ENCODE measurements at regions not wholly inside any gene's neighbourhood (a gene's known extent, or its start where the extent isn't known, plus 50 kb on each side); places are given as distances from the start of the nearest gene placed in this dataset.

DNA sequence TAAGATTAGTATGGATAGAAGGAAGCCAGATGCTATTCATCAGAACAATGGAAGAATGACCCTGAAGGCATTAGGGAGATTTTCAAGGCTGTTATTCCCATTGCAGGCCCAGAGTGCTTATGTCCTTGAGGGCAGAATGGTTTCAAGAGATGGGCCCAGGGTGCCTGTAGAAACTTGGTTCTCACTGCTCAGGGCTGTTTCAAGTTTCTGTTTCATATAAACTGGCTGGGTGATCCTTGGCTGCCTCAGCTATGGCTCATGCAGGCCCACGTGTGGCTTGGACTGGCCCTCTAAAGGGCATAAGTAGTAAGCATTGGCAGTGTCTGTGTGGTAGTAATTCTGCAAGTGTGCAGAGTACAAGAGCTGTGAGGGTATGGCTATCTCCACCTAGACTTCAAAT, 540.9 kb upstream of the MAN1A1 start:
- H2BK120ac ChIP-seq (replicated peaks; ENCODE audit: low read depth, low read length): no peak overlapping the region
- H3K4ac ChIP-seq (replicated peaks; ENCODE audit: insufficient read length, low read depth, low read length): no peak overlapping the region
- WGBS, 2 experiments (ENCODE audit: extremely low coverage in 1 of 2, insufficient coverage in 1 of 2, insufficient read length in 1 of 2, insufficient replicate concordance in 2 of 2, low coverage in 1 of 2, low lambda C conversion rate in 2 of 2, missing lambda C conversion rate in 1 of 2): 89% methylated on average over 1 of the region's 1 CpG; no CpG with 5 or more reads in 1 of the 2 experiments
- no peak for FAIRE-seq
- H3K79me1 ChIP-seq (ENCODE audit: low read depth, low read length): no peaks in the 10 kb centered on the region
- no peak overlapping the region for H2AK5ac ChIP-seq (ENCODE audit: low read depth, low read length)
- no peak overlapping the region for H2AFZ ChIP-seq (ENCODE audit: low read length)
- H2BK15ac ChIP-seq (ENCODE audit: low read length): no peak overlapping the region
- H3K79me2 ChIP-seq (ENCODE audit: control insufficient read depth in 1 of 2, insufficient read depth in 2 of 2, low read length in 2 of 2): no peaks in the 10 kb centered on the region
- H3K23ac ChIP-seq (ENCODE audit: insufficient read length): no peak overlapping the region
- no peak overlapping the region for H3K18ac ChIP-seq (ENCODE audit: extremely low read depth, low read length)
- H4K91ac ChIP-seq (replicated peaks; ENCODE audit: insufficient read length, low read length): no peak overlapping the region
- no peaks in the 10 kb centered on the region for H3K27me3 ChIP-seq (replicated peaks in 1 of 4; ENCODE audit: control insufficient read depth in 3 of 4, extremely low read depth in 1 of 4, insufficient read depth in 3 of 4, low read length in 3 of 4)
- H3K14ac ChIP-seq (ENCODE audit: insufficient read length): no peak overlapping the region
- H4K20me1 ChIP-seq (replicated peaks in 1 of 2; ENCODE audit: control insufficient read depth in 1 of 2, insufficient read depth in 2 of 2, low read length in 2 of 2): no peaks in the 10 kb centered on the region
- H3K56ac ChIP-seq (replicated peaks; ENCODE audit: insufficient read length, low read depth, low read length): no peak overlapping the region
- ChIA-PET POLR2A (ENCODE audit: partially characterized antibody) (no interaction called here), CTCF (ENCODE audit: partially characterized antibody) (no interaction called here)
- no peak for DNase-seq (ENCODE audit: low read depth in 1 of 2, low spot score in 2 of 2)
- no peaks in the 10 kb centered on the region for H3K9me3 ChIP-seq (ENCODE audit: insufficient read depth in 2 of 2, low read depth in 1 of 2, low read length in 1 of 2)
- no peak overlapping the region for H3K9ac ChIP-seq (replicated peaks in 1 of 4; ENCODE audit: extremely low read depth in 1 of 4, low read depth in 3 of 4, low read length in 3 of 4)
- no peak overlapping the region for H2BK20ac ChIP-seq (ENCODE audit: low read length)
- no peak overlapping the region for H3K4me2 ChIP-seq (ENCODE audit: insufficient read depth in 1 of 2, low read depth in 2 of 2, low read length in 2 of 2)
- H4K5ac ChIP-seq (ENCODE audit: insufficient read length, low read depth, low read length): no peak overlapping the region
- no peaks in the 10 kb centered on the region for H3K36me3 ChIP-seq (ENCODE audit: control insufficient read depth in 2 of 4, insufficient read depth in 4 of 4, low read length in 3 of 4)
- H4K8ac ChIP-seq (ENCODE audit: extremely low read depth, insufficient read depth, low read length): no peak overlapping the region
- no peak overlapping the region for H2BK5ac ChIP-seq (ENCODE audit: low read depth, low read length)
- H2BK12ac ChIP-seq (ENCODE audit: low read depth, low read length): no peak overlapping the region
- no peak overlapping the region for H3K27ac ChIP-seq (ENCODE audit: low read depth, low read length)
- no peak overlapping the region for H3K4me3 ChIP-seq (ENCODE audit: extremely low read depth in 1 of 4, insufficient read depth in 2 of 4, low read depth in 3 of 4, low read length in 4 of 4)
- H3K23me2 ChIP-seq (ENCODE audit: low read depth, low read length): no peaks in the 10 kb centered on the region
- H3K4me1 ChIP-seq (replicated peaks in 1 of 4; ENCODE audit: control insufficient read depth in 3 of 4, insufficient read depth in 4 of 4, low read length in 3 of 4): no peaks in the 10 kb centered on the region
- TF ChIP-seq TAF1 (IDR thresholded peaks at IDR 0.05; ENCODE audit: low read depth, low read length) (no peak), SP1 (IDR thresholded peaks at IDR 0.05; ENCODE audit: low read depth, low read length) (no peak), GABPA (IDR thresholded peaks at IDR 0.05; ENCODE audit: borderline replicate concordance, insufficient read depth, low read length) (no peak), SP2 (IDR thresholded peaks at IDR 0.05; ENCODE audit: low read length) (no peak), RXRA (IDR thresholded peaks at IDR 0.05; ENCODE audit: insufficient read depth, low read depth, low read length) (no peak), NRF1 (IDR thresholded peaks at IDR 0.05; ENCODE audit: low read depth, low read length) (no peak), RFX5 (IDR thresholded peaks at IDR 0.05; ENCODE audit: borderline replicate concordance, low read depth, low read length) (no peak), RAD21 (IDR thresholded peaks at IDR 0.05 in 1 of 2, conservative IDR thresholded peaks at IDR 0.05 in 1 of 2; ENCODE audit: low read depth in 2 of 2, low read length in 2 of 2) (no peak), POU5F1 (IDR thresholded peaks at IDR 0.05; ENCODE audit: low read depth, low read length) (no peak), SIN3A (conservative IDR thresholded peaks at IDR 0.05 in 1 of 2, IDR thresholded peaks at IDR 0.05 in 1 of 2; ENCODE audit: low read depth in 1 of 2, low read length in 2 of 2) (no peak)
- TF ChIP-seq, protein P1, sequence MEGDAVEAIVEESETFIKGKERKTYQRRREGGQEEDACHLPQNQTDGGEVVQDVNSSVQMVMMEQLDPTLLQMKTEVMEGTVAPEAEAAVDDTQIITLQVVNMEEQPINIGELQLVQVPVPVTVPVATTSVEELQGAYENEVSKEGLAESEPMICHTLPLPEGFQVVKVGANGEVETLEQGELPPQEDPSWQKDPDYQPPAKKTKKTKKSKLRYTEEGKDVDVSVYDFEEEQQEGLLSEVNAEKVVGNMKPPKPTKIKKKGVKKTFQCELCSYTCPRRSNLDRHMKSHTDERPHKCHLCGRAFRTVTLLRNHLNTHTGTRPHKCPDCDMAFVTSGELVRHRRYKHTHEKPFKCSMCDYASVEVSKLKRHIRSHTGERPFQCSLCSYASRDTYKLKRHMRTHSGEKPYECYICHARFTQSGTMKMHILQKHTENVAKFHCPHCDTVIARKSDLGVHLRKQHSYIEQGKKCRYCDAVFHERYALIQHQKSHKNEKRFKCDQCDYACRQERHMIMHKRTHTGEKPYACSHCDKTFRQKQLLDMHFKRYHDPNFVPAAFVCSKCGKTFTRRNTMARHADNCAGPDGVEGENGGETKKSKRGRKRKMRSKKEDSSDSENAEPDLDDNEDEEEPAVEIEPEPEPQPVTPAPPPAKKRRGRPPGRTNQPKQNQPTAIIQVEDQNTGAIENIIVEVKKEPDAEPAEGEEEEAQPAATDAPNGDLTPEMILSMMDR (IDR thresholded peaks at IDR 0.05; ENCODE audit: control extremely low read depth in 1 of 3, insufficient read depth in 1 of 3, low read depth in 1 of 3, low read length in 3 of 3): no peak
- TF ChIP-seq, protein P2, sequence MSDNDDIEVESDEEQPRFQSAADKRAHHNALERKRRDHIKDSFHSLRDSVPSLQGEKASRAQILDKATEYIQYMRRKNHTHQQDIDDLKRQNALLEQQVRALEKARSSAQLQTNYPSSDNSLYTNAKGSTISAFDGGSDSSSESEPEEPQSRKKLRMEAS (IDR thresholded peaks at IDR 0.05): no peak
